HG03135 (cell line): ENCODE measurements at regions not wholly inside any gene's neighbourhood (a gene's known extent, or its start where the extent isn't known, plus 50 kb on each side); places are given as distances from the start of the nearest gene placed in this dataset.
A peak's percentile ranks its signal among the peaks of the same experiment; 100 is the strongest.

Source experiments
- ATAC-seq: cut with Tn5 transposase; IDR thresholded peaks from one replicate; pipeline ENCODE4 v1.9.1; 2021; ENCODE audit warnings: mild to moderate bottlenecking, moderate library complexity; ENCODE audit not compliant: unreplicated experiment

GRCh38 chr18:51687845-51688585, 490.5 kb upstream of the MEX3C start:
- no peak for ATAC-seq

- ATAC-seq, result no peak
These were observed 495.1 kb upstream of the MEX3C start for GRCh38 chr18:51692612-51693011.

DNA sequence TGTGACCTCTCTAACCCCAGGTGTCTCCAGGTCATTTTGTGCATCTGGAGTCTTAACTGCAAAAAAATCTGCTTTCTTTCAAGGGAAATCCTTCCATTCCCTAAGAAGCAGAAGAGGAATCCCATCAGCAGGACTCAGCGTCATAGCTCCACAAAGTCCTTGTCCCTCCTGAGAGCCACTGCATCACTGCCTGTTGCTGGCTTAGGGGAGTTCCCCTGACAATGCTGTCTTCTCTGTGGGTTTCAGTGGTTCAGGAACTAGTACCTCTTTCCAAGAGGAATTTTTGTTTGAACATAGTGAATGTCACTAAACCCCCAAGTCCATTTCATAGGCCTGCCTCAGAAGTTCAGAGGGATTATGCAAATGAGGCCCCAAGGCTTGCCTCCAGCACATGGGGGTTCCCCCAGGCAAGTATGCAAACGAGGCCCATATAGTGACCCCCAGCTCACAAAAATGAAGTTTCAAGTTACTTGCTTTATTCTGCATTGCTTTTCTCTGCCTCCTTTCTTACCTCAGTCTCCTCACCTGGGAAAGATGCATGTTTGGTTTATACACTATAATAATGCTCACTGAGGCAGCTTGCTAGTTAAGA, 513.9 kb upstream of the MEX3C start:
- no peak for ATAC-seq

DNA sequence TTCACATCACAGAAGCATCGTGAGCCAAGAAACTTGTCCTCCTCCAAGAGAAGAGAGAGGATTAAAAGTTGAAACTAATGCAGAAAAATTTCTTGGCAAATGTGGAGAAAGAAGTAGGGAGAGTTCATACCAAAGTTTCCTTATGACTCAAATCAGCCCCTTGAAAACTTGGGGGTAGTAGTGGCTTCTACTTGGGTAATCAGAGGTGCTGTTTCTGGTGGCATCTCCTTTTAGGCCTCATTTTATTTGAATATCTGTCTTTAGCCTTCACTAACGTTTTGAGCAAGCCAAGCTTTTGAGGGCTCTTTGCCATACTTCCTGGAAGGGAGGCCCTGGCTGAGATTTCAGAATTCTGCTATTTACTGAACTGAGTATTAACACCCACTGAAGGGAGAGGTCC, 515.3 kb upstream of the MEX3C start:
- no peak for ATAC-seq

DNA sequence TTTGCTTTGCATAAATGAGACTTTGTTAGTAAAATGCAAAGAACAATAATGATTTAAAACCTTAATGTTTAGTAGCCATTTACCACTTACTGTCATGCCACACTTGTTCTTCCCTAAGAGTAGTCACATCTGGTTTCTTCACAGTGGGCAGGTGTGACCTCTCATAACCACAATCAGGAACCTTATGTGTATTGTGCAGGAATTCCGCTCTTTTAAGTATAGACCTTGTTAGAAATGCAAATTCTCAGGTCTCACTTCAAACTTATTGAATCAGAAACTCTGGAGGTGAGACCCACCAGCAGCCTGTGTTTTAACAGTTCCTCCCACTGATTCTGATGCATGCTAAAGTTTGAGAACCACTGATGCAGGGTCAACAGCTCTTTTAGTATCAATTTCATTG, 518.8 kb upstream of the MEX3C start:
- ATAC-seq, result no peak

DNA sequence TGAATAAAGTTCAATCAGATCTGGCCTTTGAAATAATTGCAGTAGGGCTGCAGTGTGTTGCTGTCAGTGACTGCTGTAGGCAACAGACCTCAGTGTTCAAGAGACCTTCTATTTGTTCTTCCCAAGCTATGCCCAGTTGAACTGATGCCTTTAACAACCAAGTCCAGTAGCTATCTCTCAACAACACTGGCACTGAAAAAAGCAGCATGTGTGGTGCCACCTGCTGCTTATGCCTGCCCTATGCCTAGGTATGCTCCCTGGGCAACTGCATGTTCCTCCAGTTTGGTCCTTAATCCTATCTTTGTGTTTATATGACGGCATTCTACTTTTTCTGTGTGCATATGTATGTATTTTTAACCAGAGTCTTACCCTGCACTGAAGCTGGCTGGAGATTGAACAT, 523.9 kb upstream of the MEX3C start:
- no peak for ATAC-seq

DNA sequence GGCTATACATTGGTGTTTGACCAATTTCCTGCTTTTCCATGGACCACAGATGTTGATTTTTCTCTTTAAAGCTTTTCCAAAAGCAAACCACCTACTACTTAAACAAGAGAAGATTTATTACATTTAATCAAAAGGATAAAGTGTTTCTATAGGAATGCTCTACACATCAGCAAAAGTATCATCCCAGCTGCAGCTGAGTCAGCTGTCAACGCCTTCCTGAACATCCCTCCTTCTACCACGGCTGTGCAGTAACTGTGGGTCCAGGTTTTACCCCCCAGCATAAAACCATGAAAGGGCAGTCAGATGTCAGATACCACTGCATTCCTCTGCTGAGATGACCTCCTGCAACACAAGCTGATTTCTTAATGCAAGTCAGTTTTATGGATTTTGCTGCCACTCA, 524.5 kb upstream of the MEX3C start:
- ATAC-seq, result no peak

- no peak for ATAC-seq
These were observed 527.6 kb upstream of the MEX3C start for GRCh38 chr18:51724790-51725721.

GRCh38 chr18:51726614-51727013, 529.1 kb upstream of the MEX3C start:
- no peak for ATAC-seq

DNA sequence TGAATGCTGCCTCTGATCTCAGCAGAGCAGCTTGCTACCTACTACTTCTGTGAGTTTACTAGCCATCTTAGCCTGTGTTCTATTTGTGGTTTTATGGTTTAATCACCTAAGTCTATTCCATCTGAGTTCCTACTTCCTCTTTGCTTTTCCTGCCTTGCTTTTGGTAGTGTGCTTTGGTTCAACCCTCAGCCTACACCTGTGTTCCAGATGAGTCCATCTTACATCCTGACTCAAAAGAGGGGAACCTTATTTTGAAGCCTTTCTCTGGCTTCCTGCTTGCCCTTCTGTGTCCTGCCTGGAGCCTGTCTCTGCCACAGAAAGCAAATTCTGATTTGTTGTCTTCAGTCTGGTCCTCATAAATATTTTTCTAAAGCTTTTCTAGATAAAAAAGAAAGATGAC, 530.3 kb upstream of the MEX3C start:
- no peak for ATAC-seq

GRCh38 chr18:51731070-51731469, 533.6 kb upstream of the MEX3C start:
- no peak for ATAC-seq

- no peak for ATAC-seq
These were observed 537.1 kb upstream of the MEX3C start for GRCh38 chr18:51734576-51734975.

GRCh38 chr18:51739044-51739666, 541.7 kb upstream of the MEX3C start:
- peak; percentile 94 for ATAC-seq

DNA sequence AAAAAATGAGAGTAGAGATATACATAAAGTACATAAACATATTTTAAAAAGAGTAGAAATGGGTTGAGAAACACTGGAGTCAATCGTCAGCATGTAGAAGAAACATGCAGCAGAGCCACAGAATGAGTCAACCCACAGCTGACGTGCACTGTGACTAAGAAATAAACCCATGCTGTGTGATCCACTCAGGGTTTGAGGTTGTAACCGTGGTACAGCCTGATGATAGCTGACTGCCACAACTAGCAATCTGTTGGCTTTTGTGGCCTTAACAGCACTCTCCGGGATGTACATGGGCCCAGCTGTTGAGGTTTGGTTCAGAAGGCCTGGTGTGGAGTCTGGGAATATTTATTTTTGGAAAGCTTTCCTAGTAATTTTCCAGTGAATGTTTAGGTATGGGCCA, 554.4 kb upstream of the MEX3C start:
- ATAC-seq, result no peak

GRCh38 chr18:51753365-51754057, 556.0 kb upstream of the MEX3C start:
- ATAC-seq, result no peak

- no peak for ATAC-seq
These were observed 557.1 kb upstream of the MEX3C start for GRCh38 chr18:51754566-51754965.

GRCh38 chr18:51757255-51757924, 559.9 kb upstream of the MEX3C start:
- no peak for ATAC-seq

DNA sequence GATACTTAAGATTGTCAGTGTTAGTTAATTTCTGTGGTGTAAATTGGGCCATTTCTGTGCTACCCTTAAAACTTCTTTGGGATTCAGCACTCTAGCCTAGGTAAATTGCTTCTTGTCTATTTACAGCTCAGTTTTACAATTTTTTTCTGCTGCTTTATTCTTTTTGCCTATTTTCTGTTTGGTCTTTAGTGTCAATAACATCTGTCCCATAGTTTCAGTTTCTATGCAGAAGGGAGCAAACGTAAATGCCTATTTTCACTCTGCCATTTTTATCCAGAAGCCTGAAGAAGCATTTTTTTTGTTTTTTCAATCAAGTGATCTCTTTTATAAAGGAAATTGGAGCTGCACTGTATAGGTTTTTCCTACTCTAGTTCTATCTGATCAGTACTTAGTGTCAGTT, 564.9 kb upstream of the MEX3C start:
- no peak for ATAC-seq

- ATAC-seq, result no peak
These were observed 568.3 kb upstream of the MEX3C start for GRCh38 chr18:51765606-51766360.
